ENCODE measurements at regions not wholly inside any gene's neighbourhood (a gene's known extent, or its start where the extent isn't known, plus 50 kb on each side); places are given as distances from the start of the nearest gene placed in this dataset.
"Not testable (repeated sequence)": the region's sequence is repeated elsewhere in the genome, so short reads cannot be mapped to it uniquely, and the experiment has no call there.

DNA sequence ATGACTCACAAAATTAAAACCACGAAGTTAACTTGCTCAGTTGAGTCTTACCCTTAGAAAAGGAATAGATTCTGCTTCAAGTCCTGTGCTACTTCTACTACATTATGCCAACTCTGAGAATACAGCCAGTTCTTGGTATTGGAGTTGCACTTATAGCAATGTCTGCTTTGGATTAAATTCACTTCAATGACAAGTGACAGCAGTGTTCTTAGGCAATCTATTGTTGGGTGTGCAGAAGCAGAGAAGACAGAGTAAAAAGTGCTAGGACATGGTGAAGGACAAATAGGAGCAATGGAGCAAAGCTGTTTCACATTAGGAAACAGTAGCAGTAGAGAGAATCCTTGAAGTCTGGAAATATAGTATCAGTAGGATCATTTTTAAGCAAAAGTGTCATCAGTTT is 713.1 kb downstream of the SI start:
- no peak for DNase-seq

DNA sequence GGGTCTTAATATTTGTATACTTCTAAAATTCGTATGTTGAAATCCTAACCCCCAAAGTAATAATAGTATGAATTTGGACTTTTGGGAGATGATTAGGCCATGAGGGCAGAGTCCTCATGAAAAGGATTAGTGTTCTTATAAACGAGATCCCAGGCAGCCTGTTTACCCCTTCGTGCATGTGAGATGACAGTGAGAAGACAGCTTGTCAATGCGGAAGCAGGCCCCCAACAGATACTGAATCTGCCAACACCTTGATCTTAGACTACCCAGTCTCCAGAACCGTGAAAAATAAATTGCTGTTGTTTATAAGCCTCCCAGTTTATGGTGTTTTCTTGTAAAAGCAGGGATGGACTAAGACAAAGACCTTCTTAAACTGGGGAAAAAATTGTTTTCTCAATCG is 714.2 kb downstream of the SI start:
- DNase-seq = no peak

DNA sequence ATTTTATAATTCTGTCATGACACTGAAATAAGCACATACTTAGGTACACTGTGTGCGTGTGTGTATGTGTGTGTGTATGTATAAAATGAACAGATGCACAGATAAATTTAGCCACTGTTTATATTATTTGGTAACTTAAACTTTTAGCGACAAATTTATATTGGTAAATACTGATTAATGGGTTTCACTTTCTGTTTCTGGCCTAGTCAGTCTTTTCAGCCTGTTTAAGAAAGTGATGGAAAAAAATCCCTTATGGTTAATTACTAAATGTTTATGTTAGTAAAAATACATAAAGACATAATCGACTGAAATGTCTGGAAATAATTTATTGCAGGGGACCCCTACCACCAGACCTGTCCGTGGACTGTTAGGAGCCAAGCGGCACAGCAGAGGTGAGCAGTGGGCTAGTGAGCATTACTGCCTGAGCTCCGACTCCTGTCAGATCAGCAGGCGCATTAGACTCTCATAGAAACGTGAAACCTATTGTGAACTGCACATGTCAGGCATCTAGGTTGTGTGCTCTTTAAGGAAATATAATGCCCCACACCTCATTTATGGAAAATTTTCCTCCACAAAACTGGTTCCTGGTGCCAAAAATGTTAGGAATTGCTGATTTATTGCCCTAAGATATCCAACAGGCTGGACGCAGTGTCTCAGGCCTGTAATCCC is 717.4 kb downstream of the SI start:
- DNase-seq = no peak

DNA sequence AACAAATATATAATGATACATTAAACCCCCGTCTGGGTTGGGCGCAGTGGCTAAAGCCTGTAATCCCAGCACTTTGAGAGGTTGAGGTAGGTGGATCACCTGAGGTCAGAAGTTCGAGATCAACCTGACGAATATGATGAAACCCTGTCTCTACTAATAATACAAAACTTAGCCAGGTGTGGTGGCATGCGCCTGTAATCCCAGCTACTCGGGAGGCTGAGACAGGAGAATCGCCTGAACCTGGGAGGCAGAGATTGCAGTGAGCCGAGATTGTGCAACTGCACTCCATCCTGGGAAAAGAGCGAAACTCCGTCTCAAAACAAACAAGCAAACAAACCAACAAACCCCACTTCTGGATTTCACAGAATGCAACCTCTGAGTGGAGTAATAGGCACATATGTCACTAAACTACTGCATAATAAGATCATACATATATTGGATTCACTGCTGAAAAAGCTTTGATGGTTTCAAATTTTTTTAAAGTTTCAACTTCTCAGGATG is 718.2 kb downstream of the SI start:
- DNase-seq = no peak

DNA sequence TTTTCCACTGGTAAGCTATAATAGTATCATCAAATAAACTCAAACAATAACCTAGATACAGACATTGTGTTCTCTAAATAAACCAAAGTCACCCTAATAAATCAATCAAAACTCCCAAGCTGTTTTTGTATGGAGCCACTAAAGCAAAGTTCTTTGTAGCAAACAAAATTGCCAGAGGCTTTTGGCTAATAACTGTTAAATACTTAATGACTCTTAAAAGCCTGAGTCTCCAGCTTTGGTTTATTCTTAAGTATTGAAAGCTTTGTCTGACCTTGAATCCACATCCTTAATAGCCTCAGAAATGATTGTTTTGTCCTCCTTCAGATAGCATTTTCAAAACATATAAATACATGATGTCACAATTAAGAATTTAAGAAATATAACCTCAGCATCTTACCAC is 725.3 kb downstream of the SI start:
- no peak for DNase-seq

DNA sequence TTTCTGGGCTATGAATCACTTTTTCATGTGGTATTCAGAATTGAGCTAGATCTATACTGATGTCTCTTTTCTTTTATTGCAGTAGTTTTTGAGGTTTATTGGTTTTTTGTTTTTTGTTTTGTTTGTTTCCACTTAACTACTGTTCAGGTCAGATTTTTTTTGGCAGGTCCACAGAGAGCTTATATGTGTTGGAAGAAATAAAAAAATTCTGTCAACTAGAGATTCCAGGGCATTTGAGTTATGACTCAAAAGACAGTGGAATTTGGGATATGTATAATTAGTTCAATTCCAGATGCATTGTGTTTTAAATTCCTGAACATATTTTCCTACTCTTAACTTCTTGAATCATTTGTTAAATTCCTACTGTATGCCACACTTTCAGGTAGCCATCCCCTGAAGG is 727.2 kb downstream of the SI start:
- DNase-seq = no peak

DNA sequence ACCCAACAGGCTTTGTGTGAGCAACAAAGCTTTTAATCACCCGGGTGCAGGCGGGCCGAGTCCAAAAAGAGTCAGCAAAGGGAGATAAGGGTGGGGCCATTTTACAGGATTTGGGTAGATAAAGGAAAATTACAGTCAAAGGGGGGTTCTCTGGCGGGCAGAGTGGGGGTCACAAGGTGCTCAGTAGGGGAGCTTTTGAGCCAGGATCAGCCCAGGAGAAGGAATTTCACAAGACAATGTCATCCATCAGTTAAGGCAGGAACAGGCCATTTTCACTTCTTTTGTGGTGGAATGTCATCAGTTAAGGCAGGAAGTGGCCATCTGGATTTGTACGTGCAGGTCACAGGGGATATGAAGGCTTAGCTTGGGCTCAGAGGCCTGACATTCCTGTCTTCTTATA is 736.1 kb downstream of the SI start:
- not testable (repeated sequence) for DNase-seq

DNA sequence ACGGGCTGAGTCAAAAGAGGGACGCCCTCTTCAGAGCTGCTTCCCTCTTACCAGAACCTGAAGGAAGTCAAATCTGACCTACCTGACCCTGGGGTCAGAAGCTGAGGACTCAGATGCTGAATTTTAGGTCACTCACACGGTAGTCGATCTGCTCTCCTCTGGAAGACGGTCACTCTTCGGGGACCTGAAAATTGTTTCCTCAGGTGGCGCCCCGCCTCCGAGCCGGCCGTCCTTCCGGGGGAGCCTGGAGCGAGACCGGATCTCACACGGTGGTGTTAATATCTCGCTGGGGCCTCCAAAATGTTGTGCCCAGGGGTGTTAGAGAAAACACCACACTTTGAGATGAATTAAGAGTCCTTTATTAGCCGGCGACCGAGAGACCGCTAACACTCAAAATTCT is 737.2 kb downstream of the SI start:
- DNase-seq = no peak

DNA sequence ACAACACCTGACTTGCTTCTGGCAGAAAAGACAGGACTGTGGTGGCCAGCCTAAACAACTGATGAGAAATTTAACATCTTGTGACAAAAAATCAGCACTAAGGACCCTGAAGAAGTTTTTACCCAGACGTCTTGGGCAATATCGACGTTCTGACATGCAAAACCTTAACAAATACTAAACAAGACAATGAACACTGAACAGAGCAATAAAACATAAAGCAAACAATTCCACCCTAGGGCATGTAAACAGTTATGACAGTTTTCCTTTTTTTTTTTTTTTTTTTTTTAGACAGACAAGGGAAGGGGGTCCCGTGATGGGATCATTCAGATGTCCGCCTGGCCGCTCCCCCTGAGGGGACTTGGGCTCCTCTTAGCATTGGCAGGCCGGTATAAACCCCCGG is 738.0 kb downstream of the SI start:
- no peak for DNase-seq

DNA sequence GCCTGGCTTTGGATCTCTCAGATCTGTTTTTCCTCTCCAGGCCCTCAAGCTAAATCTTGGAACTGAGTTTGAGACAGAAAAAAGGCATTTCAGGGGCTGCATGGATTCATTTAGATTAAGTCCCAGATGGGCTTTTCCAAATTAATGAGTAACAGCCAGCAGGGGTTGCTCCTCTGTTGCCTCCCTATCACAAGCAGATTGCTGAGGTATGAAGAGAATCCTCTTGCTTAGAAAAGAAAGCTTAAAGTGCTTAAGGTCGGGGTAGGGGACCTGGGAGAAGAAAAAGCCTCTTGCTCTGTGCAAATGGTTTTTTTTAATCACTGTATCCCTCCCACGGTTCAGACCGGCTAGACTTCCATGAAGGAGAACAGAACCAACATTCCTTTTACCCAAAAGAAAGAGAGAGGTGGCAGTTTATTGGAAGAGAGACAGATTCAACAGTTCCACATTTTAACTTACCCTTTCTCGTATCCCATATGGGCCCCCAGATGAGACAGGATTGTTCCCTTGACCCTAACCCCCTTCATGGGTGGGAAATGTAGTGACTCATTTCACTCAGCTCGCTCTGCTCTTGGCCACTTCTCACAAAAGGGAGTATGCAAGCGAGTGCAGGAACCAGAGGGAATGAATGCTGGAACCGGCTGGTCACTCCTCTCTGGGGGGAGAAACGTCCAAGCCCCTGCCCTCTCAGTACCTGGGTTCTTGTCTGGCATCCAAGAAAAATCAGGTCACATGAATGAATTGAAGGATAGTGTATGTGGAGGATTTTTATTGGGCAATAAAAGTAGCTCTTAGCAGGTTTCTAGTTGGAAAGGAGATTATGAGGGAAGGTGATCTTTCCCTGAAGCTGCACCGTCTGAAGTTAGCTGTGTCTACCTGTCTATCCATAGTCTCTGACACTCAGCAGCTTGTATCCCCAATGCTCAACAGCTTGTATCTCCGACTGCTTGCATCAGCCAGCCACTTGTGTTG is 745.2 kb downstream of the SI start:
- no peak for DNase-seq

DNA sequence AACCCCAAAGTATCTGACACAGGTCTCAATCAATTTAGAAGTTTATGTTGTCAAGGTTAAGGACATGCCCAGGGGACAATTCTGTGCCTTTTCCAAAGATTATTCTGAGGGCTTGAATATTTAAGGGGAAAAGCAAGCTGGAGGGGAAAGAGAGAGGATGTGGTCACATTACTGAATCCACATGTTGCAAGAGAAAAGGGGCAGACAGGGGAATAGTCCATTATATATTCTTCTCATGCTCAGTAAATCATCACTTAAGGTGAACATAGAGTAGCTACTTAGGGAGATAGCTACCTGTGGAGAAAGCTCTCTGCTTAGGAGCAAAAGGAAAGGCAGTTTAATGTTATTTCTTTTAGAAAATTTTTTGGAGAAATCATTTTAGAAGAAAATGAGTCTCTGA is 751.6 kb downstream of the SI start:
- DNase-seq = no peak

DNA sequence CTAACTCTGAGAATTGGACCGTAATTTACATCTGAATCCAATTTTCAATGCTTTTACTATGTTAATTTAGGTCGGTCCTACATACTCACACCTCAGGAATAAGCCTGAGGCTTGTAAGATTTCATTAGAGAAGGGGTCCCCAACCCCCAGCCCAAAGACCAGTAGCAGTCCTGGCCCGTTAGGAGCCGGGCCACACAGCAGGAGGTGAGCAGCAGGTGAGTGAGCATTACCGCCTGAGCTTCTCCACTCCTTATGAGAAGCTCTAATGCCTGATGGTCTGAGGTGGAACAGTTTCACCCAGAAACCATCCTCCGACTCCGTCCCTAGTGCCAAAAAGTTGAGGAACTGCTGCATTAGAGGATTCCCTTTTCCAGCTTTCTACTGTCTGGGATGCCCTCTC is 757.3 kb downstream of the SI start:
- DNase-seq = no peak

DNA sequence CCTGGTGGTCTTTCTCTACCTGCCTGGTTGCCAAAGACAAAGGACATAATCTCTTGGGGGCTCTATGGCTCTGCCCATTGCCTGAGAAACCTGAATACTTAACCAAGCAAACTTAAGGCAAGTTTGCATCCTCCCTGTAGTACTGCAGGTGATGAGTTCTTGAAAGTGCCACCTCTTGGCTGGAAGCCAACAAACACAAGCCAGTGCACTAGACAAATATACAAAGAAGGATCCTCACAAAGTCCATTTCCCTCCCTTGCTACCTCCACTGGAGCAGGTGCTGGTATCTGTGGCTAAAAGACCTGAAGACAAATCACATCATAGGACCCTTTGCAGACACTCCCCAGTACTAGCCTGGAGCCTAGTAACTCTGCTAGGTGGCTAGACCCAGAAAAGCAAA is 772.3 kb downstream of the SI start:
- DNase-seq = no peak

DNA sequence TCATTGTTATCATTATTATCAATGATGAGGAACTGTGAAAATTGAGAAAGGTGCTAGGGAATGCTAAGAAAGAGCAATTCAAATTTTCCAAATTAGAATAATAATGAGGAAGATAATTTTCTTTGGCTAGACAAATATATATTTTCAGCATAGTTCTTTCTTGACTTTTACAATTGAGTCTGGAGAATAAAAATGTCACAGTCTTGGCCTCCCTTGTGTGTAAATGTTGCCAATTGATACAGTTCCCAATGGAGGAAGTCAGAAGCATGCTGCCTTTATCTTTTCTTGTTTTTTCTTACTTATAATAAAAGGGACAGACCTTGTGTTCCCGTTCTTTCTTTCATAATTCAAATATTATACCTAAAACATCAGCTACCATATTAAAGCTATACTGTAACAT is 774.4 kb downstream of the SI start:
- DNase-seq = no peak

DNA sequence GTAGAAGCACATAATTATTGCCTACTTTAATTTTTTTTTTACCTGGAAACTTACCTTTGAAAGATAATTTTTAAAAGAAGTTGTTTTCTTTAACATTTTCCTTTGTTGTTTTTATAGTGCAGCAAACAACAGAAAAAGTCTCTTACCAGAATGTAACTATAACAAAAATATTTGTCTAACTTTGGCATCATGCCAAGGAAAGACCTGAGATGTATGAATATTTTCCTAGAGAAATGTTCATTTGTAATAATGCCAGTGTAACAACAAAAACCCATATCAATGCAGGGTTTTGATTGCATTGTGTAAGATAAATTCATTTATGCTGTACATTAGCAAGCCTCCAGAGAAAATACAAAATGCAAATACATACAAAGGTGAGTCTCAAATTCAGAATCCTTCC is 775.7 kb downstream of the SI start:
- no peak for DNase-seq

DNA sequence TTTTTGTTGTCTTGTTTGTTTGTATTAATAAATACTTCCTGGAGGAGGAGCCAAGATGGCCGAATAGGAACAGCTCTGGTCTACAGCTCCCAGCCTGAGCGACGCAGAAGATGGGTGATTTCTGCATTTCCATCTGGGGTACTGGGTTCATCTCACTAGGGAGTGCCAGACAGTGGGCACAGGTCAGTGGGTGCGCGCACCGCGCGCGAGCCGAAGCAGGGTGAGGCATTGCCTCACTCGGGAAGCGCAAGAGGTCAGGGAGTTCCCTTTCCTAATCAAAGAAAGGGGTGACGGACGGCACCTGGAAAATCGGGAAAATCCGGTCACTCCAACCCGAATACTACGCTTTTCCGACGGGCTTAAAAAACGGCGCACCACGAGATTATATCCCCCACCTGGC is 786.8 kb downstream of the SI start:
- DNase-seq = not testable (repeated sequence)

DNA sequence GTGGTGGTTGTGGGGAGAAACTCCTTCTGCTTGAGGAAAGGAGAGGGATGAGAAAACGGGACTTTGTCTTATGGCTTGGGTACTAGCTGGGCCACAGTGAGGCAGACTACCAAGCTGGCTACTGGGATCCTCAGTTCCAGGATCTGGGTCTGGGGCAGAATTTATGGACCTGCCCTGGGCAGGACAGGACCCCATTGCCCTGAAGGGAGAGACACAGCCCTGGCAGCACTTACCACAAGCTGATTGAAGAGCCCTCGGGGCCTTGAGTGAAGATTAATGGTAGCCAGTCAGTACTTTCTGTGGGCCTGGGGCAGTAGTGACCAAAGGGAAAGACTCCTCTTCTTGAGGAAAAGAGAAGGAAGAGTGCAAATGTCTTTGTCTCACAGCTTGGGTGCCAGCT is 799.7 kb downstream of the SI start:
- no peak for DNase-seq

DNA sequence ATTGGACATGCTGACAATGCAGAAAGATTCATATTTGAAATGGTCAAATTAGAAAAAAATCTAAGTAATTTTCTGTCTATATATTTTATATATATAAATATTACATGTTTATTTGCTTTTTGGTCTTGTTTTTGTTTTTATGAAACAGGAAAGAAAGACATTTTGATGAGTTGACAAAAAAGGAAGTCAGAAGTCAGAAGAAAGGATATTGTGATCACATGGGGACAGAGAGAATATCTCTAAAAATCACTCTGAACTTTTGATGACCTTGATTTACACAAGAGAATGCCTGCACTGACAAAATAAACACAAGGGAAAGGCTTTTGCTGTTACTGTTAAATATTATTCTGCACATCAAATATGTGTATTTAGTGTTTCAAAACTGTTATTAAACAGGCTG is 811.2 kb downstream of the SI start:
- DNase-seq = no peak

DNA sequence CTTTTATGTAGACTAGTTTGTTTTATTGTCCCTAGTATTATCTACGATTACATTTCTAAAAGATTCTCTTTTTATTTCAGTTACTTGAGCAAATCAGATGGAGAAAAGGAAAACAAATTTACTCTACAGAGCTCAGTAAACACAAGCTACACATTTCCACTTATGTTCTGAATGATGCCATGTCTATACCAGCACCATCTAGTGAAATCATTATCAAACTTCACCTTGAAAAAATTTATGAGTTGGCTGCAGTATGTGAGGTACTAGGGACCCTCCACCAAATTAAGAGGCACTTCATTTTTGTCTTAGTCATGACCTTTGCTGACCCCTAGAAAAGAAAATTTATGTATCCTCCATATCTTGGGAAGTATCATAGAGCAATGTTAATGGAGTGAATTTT is 827.4 kb downstream of the SI start:
- no peak for DNase-seq

DNA sequence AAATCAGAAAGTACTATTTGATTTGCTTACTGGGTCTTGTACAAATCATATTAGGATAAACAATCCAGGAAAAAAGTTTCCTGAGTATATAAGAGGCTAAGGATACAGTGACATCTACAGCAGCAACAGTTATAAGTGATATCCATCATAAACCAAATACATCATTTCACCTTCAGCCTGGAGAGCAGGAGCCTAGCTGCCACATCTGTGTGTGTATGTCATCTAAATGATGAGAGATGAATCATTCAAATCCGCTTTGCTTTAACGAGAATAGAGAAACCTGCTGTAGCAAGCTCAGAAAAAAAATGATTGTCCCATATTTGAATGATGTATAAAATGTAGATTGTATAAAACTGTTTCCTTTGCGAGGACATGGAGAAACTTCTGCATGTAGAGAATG is 841.4 kb downstream of the SI start:
- DNase-seq = no peak

DNA sequence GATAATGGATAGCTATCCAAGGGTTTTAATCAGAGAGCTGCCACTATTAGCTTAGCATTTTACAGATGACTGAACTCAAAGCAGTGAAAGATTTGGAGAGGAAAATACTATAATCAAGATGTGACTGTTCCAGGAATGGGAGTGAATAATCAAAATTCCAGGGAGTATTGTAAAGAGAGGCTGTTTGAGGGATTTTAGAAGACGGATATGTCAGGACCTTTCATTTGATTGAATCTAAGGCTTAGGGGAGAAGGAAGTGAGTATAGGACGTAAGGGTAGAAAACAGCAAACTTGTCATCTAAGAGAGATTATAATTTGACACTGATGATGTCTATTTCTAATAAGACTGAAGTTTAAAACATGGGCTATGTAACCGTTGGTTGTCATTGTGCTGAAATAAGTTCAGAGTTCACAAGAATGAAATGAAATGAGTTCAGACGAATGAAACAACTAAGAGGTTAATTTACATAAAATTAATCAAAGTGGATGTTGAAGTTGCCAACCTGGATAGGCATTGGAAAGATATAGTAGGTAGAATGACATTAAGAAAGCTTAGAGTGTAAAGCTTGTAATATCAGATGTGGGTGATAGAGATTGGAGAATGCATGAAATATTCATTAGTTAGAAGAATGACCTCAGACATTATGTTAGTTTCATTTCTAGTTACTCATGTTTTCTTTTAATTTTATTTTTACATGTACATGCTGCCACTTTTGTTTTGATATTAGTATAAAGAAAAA is 842.8 kb downstream of the SI start:
- no peak for DNase-seq

DNA sequence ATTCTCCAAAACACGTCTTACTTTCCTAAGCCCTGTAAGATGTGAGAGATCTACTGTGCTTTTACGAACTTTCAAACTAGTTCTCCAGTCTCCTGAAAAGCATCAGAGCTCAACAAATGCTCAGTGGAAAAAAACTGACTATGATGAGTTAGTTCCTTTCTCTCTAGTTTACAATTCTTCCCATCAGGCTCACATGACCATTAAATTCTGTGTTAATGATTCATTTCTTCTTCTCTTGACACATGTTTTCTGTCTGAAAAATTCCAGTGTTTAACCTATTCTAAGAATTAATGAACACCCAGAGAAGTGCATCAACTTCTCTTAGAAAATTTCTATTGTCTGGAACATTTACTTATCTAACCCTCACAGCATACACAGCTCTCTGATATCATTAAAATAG is 844.3 kb downstream of the SI start:
- no peak for DNase-seq

DNA sequence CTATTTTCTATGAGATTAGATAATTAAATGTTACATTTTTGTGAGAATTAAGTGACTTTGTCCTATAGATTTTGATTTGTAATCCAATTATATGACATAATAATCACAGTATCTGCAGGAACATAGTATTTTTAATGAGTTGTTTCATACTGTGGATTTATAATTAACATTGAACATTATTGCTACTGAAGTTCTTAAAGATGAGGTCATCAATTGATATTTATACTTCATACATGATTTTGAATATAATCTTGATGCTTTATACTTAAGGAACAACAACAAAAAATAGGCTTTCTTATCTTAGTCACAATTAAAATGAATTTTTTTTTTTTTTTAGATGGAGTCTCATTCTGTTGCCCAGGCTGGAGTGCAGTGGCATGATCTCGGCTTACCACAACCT is 846.6 kb downstream of the SI start:
- no peak for DNase-seq
